Dedifferentiated amniotic fluid mesenchymal stem cell (primary cell): ENCODE measurements at regions not wholly inside any gene's neighbourhood (a gene's known extent, or its start where the extent isn't known, plus 50 kb on each side); places are given as distances from the start of the nearest gene placed in this dataset.

Experiments used
- DNase-seq: peaks from one replicate; pipeline ENCODE4 v3.0.0-alpha.2; 2016; ENCODE audit errors: extremely low spot score

DNA sequence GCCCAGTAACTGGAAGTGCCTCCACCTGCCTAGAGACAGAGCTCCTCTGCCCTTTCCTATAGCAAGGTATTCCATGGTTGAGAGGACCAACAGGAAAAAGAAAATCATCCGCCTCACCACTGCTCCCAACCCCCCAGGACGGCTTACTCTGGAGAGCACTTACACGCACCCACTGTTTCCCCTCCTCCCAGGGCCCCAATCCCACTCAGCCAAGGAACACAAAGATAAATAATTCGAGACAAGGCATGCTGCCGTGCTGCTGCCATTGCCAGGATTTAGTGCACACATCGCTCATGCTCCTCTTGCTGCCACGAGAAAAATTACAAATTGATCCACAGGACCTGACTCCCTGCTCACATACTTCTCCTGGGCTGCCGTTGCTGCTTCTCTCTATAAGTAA, 516.6 kb downstream of the BUD13 start:
- DNase-seq, result no peak

DNA sequence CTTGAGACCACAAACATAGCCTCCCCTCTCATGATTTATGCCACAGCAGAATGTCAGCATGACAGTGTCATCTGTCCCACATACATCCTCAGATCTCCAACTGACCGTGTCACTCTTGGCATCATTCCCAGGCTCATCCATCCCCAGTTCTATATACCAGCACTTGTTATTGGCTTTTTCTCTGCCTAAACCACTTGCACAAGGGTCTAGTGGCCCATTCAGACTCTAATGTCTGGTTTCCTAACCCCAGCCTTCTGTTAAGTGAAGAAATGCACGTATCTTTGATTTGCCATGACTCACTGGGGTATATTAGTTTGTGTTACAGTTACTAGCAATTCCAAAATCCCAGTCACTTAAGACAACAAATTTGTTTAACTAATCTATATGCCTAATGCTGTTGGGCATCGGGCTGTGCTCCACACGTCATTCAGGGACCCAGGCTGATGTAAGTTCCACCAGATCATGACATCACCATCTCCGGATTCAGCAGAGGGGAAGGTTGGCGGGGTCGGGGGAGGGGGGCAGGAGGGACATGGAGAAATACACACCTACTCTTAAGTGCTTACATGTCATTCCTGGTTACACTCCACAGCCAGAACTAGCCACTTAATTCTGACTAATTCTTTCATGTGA, 517.4 kb downstream of the BUD13 start:
- no peak for DNase-seq

GRCh38 chr11:116250155-116250554, 522.6 kb downstream of the BUD13 start:
- DNase-seq, result no peak

- no peak for DNase-seq
Observed at GRCh38 chr11:116249561-116249960, 523.2 kb downstream of the BUD13 start.

DNA sequence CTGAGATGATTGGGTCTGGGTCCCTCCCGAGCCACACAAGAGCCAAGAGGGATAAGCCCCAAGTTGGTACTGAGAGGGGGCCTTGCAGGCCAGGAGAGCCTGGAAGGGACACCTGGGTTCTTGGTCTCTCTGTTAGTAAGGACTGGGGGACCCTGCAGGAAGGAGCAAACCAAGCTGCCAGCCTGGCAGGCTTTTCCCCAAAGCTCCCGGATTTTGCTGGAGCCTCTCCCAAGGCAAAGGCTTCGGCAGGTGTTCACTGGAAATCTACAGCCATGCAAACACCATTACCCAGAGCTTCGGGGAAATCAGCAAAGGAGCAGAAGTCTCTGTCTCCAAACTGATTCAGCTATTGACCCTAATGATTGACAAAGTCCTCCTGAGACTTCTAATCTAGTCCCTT, 527.9 kb downstream of the BUD13 start:
- DNase-seq, result no peak

- no peak for DNase-seq
Observed at GRCh38 chr11:116244439-116244838, 528.3 kb downstream of the BUD13 start.

DNA sequence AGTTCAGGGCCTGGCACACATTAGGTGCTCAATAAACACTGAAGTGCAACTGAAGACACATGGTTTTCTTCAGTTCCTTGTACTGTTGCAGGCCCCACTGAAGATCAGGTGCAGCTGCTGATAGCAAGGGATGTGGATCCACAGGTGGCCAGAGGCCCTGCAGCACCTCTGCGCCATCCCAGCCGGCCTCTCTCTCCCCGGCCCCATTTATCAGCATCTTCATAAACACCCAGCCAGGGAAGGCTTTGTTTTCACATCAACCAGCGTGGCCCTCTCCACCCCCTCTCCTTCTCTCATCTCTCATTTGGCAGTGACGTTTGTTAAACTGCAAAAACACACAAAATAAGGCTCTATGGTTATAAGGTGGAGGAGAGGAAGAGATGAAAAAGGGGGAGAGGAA, 528.8 kb downstream of the BUD13 start:
- no peak for DNase-seq

DNA sequence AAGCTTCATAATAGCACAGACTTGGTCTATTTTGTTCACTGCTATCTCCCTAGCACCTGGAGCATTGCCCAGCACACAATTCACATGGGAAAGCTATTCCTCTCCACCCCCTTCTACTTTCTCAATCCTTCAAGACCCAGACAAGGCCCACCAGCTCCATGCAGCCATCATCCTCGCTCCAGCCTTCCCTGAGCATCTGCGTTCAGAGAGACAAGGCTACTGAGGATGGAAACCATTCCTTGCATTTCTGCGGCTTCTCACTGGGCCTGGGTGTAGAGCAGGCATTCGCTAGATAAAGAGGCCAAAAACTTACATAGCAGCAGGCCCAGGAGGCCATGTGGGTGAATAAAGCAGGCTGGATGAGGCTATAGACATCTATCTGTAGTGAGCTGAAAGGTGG, 530.8 kb downstream of the BUD13 start:
- no peak for DNase-seq

DNA sequence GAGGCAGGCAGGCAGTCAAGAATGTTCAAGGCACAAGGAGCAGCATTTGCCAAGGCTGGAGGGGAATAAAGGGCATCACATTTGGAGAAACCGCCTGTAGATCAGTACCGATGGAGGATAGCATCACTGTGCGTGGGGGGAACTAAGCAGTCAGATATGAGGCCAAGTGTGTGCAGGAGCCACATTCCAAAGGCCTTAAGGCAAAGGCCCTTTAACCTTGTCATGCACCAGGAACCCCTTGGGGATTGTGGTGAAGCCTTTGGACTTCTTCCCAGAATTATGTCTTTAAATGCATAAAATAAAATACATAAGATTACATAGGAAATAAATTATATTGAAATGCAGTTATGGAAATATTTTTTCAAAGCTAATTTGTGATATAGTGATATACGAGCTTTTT, 532.1 kb downstream of the BUD13 start:
- no peak for DNase-seq

DNA sequence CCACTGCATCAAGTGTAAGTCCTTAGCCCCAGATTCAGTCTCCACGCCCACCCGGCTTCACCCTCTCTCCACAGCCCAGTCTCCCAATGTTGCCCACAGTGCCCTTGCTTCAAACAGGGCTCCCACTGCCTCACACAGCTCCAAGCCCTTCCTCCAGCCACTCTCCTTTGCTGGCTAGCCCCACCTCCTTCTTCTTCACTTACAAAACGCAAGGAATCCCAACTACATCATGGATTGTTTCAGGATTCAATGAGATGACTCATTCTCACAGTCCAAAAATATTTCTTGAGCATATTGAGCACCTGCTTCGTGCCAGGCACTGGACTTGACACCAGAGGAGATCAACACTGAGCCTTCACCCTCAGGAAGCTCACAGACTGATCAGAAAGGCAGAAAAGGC, 533.5 kb downstream of the BUD13 start:
- DNase-seq, result no peak

GRCh38 chr11:116234989-116235568, 537.7 kb downstream of the BUD13 start:
- DNase-seq, result no peak

DNA sequence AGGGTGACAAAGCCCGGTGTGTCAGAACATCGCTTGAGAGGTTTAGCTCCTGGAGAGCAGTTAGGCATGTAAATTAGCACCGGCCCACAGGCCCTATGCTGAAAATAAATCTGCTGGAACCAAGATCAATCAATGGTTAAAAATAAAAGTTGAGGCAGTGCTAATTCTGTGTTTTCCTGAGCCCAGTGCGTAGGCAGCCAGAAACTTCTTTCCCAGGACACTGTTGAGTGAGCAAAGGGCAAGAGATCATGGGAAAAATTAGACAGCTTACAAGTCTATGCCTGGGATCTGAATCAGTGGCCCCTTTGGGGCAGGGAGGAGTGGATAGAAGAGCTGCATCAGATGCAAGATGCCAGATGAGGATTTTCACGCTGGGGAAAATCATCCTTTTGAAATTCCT, 539.2 kb downstream of the BUD13 start:
- no peak for DNase-seq

GRCh38 chr11:116232364-116232828, 540.4 kb downstream of the BUD13 start:
- DNase-seq, result no peak

- DNase-seq, result no peak
Observed at GRCh38 chr11:116231543-116231942, 541.2 kb downstream of the BUD13 start.

DNA sequence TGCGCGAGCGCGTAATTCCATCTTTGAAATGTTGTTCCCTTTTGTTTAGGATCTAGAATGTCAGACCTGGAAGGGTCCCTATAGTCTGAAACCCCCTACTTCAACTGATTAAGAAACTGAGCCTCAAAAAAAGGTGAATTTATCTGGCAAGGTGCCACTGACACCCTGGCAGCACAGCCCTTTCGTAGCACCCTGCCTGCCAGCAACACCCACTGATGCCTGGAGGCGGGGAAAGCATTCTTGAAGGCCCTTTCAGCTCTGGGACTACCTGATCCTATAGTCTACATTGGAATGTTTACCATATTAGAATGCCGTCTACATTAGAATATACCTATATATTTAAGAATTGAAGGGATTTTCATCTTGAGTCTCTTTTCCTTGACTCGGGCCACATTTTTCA, 542.3 kb downstream of the BUD13 start:
- DNase-seq, result no peak

- no peak for DNase-seq
Observed at GRCh38 chr11:116229236-116229970, 543.4 kb downstream of the BUD13 start.

GRCh38 chr11:116226731-116227130, 546.1 kb downstream of the BUD13 start:
- no peak for DNase-seq

- DNase-seq, result no peak
Observed at GRCh38 chr11:116225784-116226585, 546.8 kb downstream of the BUD13 start.

GRCh38 chr11:116225236-116225635, 547.6 kb downstream of the BUD13 start:
- no peak for DNase-seq

- DNase-seq, result no peak
Observed at GRCh38 chr11:116224889-116225200, 547.9 kb downstream of the BUD13 start.

- no peak for DNase-seq
Observed at GRCh38 chr11:116224154-116224888, 548.5 kb downstream of the BUD13 start.

- DNase-seq, result no peak
Observed at GRCh38 chr11:116221351-116221750, 551.4 kb downstream of the BUD13 start.
